WI38 (cell line): ENCODE measurements at regions not wholly inside any gene's neighbourhood (a gene's known extent, or its start where the extent isn't known, plus 50 kb on each side); places are given as distances from the start of the nearest gene placed in this dataset.

Experiments used
- H3K4me3 ChIP-seq: 2 replicates; pipeline ENCODE4 v1.5.1; 2011; ENCODE audit warnings: low read depth, mild to moderate bottlenecking, control low read depth, low read length
- CTCF ChIP-seq: IDR thresholded peaks from 2 replicates; pipeline ENCODE4 v1.5.1; 2012; ENCODE audit warnings: low read depth, mild to moderate bottlenecking, control low read depth, low read length

GRCh38 chr13:37192956-37193355 is 87.5 kb upstream of the CSNK1A1L start:
- TF ChIP-seq CTCF: no peak
- H3K4me3 ChIP-seq: no peak overlapping the region

- no peak overlapping the region for H3K4me3 ChIP-seq
- no peak for TF ChIP-seq CTCF
These were observed 82.2 kb upstream of the CSNK1A1L start for GRCh38 chr13:37187621-37188020.

- TF ChIP-seq CTCF: no peak
These were observed 81.6 kb upstream of the CSNK1A1L start for GRCh38 chr13:37187105-37187504.

GRCh38 chr13:37181620-37182019 is 76.2 kb upstream of the CSNK1A1L start:
- TF ChIP-seq CTCF: no peak
- H3K4me3 ChIP-seq: no peak overlapping the region

More at GRCh38 chr13:37187105-37187504, 81.6 kb upstream of the CSNK1A1L start:
- no peak overlapping the region for H3K4me3 ChIP-seq

GRCh38 chr13:37179645-37180044 is 74.2 kb upstream of the CSNK1A1L start:
- TF ChIP-seq CTCF: no peak
- no peak overlapping the region for H3K4me3 ChIP-seq

- no peak for TF ChIP-seq CTCF
- no peak overlapping the region for H3K4me3 ChIP-seq
These were observed 71.7 kb upstream of the CSNK1A1L start for GRCh38 chr13:37177125-37177524.

GRCh38 chr13:37175996-37176395 is 70.5 kb upstream of the CSNK1A1L start:
- no peak for TF ChIP-seq CTCF
- no peak overlapping the region for H3K4me3 ChIP-seq
